Gastroesophageal sphincter (tissue), 4 donors: ENCODE measurements at regions not wholly inside any gene's neighbourhood (a gene's known extent, or its start where the extent isn't known, plus 50 kb on each side); places are given as distances from the start of the nearest gene placed in this dataset.
"Not testable (repeated sequence)": the region's sequence is repeated elsewhere in the genome, so short reads cannot be mapped to it uniquely, and the experiment has no call there.

Source experiments
- ATAC-seq: fragments of 150-250 bp; one replicate; pipeline ENCODE4 v1.9.1; 2016; ENCODE audit warnings: mild to moderate bottlenecking, moderate library complexity
- H3K27ac ChIP-seq, 4 donors: fragments of 200-600 bp; sonication (generic) in 3 of 4; 1 replicate in 3 of 4; 2 replicates in 1 of 4; pipeline ENCODE4 v1.5.1; 2016 to 2019
- H3K27me3 ChIP-seq: fragments of 200-600 bp; sonication (generic); one replicate; pipeline ENCODE4 v1.5.1; 2019
- H3K36me3 ChIP-seq, 2 donors: fragments of 200-600 bp; sonication (generic); one replicate each; pipeline ENCODE4 v1.5.1; 2019; ENCODE audit warnings: control low read depth in 1 of 2
- H3K4me1 ChIP-seq, 3 donors: fragments of 200-600 bp; sonication (generic); 1 replicate in 2 of 3; 2 replicates in 1 of 3; pipeline ENCODE4 v1.5.1; 2016 to 2019; ENCODE audit warnings: control low read depth in 2 of 3
- H3K4me3 ChIP-seq, 2 donors: fragments of 200-600 bp; sonication (generic); one replicate each; pipeline ENCODE4 v1.5.1; 2019; ENCODE audit warnings: mild to moderate bottlenecking in 1 of 2, moderate library complexity in 1 of 2
- H3K9me3 ChIP-seq, 3 donors: fragments of 200-600 bp; sonication (generic); one replicate each; pipeline ENCODE4 v1.5.1; 2017 to 2019; ENCODE audit warnings: control low read depth in 2 of 3
- EP300 ChIP-seq: sonication (generic); formaldehyde crosslinking; IDR thresholded peaks from one replicate; pipeline ENCODE4 v1.6.1; 2017; ENCODE audit warnings: antibody characterized with exemption, mild to moderate bottlenecking
- POLR2A ChIP-seq, 2 donors: fragments of 450-650 bp; IDR thresholded peaks; one replicate each; pipeline ENCODE4 v1.6.1; 2017; ENCODE audit warnings: antibody characterized with exemption in 2 of 2, mild to moderate bottlenecking in 2 of 2, moderate library complexity in 1 of 2
- POLR2AphosphoS5 ChIP-seq: sonication (generic); formaldehyde crosslinking; IDR thresholded peaks from one replicate; pipeline ENCODE4 v1.6.1; 2017; ENCODE audit warnings: antibody characterized with exemption
- WGBS, 2 donors: methylation state at CpG; one replicate each; pipeline ENCODE4 v1.1.5; 2018; ENCODE audit warnings: low coverage in 1 of 2; 5-methylcytosine and 5-hydroxymethylcytosine counted together
- TF ChIP-seq, protein P1 (sequence below), 4 experiments: fragments of 200-600 bp in 2 of 4; fragments of 450-650 bp in 2 of 4; sonication (generic) in 1 of 4; IDR thresholded peaks; one replicate each; pipeline ENCODE4 v1.5.1; 2017 to 2019; ENCODE audit warnings: antibody characterized with exemption in 4 of 4, mild to moderate bottlenecking in 2 of 4, moderate library complexity in 2 of 4

DNA sequence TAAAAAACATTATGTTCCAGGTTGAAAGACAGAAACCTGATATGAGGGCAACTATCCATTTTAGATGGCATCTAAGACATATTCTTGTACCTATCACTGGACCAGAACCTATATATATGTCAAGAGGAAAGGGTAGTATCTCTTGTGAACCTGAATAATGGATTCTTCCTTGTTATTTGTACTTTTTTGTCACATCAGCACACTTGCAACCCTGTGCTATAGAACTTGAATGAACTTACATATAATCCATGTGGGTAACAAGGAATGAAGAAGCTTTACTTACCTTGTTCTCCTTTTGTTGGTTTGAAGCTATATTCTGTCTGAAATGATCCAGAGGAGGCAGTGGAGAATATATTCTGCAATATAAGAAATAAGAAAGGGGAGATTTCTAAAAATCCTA is 483.7 kb upstream of the ATXN8OS start:
- no peak for ATAC-seq
- H3K9me3 ChIP-seq, result no peaks in the 10 kb centered on the region
- H3K27ac ChIP-seq, result no peak overlapping the region
- no peaks in the 10 kb centered on the region for H3K27me3 ChIP-seq
- no peak overlapping the region for H3K4me3 ChIP-seq
- H3K36me3 ChIP-seq, result no peaks in the 10 kb centered on the region
- H3K4me1 ChIP-seq, result no peaks in the 10 kb centered on the region
- TF ChIP-seq POLR2A (IDR thresholded peaks at IDR 0.05), result no peak

DNA sequence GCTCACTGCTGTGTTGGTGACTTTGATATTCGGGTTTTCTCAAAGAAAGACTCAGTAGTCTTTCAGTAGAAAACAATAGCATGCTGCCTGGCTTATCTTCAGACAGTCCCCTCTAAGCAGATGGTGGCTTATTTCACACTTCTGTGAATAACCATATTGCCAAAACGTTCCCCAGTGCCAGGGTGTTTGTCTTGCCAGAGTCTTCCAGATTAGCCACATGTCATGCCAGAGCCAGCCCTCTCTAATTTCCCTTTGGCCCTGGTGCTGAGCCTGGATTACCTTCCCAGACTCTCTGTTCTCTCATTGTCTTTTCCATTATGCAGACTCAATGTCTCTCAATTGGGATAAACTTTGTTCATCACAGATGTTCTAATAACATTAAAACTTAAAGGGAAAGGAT is 488.0 kb upstream of the ATXN8OS start:
- H3K9me3 ChIP-seq, result no peaks in the 10 kb centered on the region
- WGBS, 2 donors, result 46 to 50% methylated on average over 1 to 2 of the region's 2 CpGs
- no peak for ATAC-seq
- no peak overlapping the region for H3K27ac ChIP-seq
- no peaks in the 10 kb centered on the region for H3K27me3 ChIP-seq
- no peak overlapping the region for H3K4me3 ChIP-seq
- no peaks in the 10 kb centered on the region for H3K36me3 ChIP-seq
- no peaks in the 10 kb centered on the region for H3K4me1 ChIP-seq
- TF ChIP-seq EP300 (no peak), POLR2A (IDR thresholded peaks at IDR 0.05) (no peak), POLR2AphosphoS5 (no peak)
- TF ChIP-seq, protein P1, sequence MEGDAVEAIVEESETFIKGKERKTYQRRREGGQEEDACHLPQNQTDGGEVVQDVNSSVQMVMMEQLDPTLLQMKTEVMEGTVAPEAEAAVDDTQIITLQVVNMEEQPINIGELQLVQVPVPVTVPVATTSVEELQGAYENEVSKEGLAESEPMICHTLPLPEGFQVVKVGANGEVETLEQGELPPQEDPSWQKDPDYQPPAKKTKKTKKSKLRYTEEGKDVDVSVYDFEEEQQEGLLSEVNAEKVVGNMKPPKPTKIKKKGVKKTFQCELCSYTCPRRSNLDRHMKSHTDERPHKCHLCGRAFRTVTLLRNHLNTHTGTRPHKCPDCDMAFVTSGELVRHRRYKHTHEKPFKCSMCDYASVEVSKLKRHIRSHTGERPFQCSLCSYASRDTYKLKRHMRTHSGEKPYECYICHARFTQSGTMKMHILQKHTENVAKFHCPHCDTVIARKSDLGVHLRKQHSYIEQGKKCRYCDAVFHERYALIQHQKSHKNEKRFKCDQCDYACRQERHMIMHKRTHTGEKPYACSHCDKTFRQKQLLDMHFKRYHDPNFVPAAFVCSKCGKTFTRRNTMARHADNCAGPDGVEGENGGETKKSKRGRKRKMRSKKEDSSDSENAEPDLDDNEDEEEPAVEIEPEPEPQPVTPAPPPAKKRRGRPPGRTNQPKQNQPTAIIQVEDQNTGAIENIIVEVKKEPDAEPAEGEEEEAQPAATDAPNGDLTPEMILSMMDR (IDR thresholded peaks at IDR 0.05), result no peak

DNA sequence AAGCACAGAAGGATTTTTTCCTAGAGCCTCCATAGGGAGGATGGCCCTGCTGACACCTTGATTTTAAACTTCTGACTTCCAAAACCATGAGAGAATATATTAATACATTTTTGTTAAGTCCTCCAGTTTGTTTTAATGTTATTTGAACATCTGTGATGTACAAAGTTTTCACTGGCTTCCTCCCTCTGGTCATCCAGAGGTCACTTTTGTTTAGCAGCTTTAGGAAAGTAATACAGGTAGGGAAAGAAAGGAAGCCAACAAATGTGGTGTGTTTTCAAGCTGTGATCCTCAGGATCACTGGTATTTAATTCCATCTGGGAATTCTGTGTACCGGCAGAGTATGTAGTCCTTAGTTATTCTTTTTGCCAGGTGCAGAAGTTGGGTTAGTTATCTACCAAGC is 488.8 kb upstream of the ATXN8OS start:
- TF ChIP-seq EP300 (no peak), POLR2AphosphoS5 (no peak), POLR2A (IDR thresholded peaks at IDR 0.05) (no peak)
- TF ChIP-seq, protein P1 (IDR thresholded peaks at IDR 0.05), result no peak
- 76 to 100% methylated on average over 1 of the region's 1 CpG for WGBS, 2 donors

DNA sequence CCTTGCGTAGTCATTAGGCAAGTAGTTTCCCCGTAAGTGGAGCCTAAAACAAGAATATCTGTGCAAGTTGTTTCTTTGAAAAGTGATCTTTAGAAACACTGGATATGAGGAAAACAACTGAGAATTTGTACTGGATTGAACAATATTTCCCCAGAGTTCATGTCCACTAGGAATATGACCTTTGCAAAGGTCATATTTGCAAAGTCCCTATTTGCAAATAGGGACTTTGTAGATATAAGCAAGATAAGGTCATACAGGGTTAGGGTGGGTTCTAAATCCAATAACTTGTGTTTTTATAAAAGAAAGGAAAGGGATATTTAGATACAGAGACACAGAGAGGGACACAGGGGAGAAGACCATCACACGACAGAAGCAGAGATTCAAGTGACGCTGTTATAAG is 489.2 kb upstream of the ATXN8OS start:
- ATAC-seq, result no peak
- Histone ChIP-seq H3K27ac (no peak overlapping the region), H3K4me3 (no peak overlapping the region), H3K36me3 (no peaks in the 10 kb centered on the region), H3K9me3 (no peaks in the 10 kb centered on the region), H3K27me3 (no peaks in the 10 kb centered on the region), H3K4me1 (no peaks in the 10 kb centered on the region)
- WGBS, 2 donors, result 74 to 95% methylated on average over 2 to 4 of the region's 4 CpGs
- TF ChIP-seq EP300 (no peak), POLR2A (IDR thresholded peaks at IDR 0.05) (no peak), POLR2AphosphoS5 (no peak)
- TF ChIP-seq, protein P1 (IDR thresholded peaks at IDR 0.05), result no peak

More for the DNA sequence above, 488.8 kb upstream of the ATXN8OS start:
- H3K27ac ChIP-seq, result no peak overlapping the region
- no peaks in the 10 kb centered on the region for H3K9me3 ChIP-seq
- H3K4me1 ChIP-seq, result no peaks in the 10 kb centered on the region
- H3K36me3 ChIP-seq, result no peaks in the 10 kb centered on the region
- H3K27me3 ChIP-seq, result no peaks in the 10 kb centered on the region
- ATAC-seq, result no peak
- no peak overlapping the region for H3K4me3 ChIP-seq

DNA sequence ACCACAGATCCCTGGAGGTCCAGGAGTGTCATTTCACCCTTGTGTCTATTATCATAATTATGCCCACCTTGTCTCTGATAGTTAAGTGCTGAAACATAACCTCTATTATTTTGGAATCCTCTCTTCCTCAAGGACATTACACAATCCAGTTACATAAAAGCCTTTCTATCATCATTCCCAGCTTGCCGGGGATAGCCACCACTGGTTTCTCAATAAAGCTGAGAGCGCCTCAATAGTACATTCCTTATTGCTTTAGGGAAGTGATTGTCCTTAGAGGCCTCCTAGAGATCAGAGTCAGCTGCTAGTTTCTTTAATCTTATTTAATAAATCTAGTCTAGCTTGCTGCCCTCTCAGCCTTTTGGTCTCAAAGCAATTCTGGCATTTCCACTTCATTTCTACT is 490.0 kb upstream of the ATXN8OS start:
- H3K36me3 ChIP-seq, result no peaks in the 10 kb centered on the region
- no peak overlapping the region for H3K4me3 ChIP-seq
- WGBS, 2 donors, result 89 to 91% methylated on average over 2 of the region's 2 CpGs
- H3K9me3 ChIP-seq, result no peaks in the 10 kb centered on the region
- no peaks in the 10 kb centered on the region for H3K27me3 ChIP-seq
- no peak for ATAC-seq
- H3K4me1 ChIP-seq, result no peaks in the 10 kb centered on the region
- TF ChIP-seq POLR2A (IDR thresholded peaks at IDR 0.05), result no peak
- H3K27ac ChIP-seq, result no peak overlapping the region

DNA sequence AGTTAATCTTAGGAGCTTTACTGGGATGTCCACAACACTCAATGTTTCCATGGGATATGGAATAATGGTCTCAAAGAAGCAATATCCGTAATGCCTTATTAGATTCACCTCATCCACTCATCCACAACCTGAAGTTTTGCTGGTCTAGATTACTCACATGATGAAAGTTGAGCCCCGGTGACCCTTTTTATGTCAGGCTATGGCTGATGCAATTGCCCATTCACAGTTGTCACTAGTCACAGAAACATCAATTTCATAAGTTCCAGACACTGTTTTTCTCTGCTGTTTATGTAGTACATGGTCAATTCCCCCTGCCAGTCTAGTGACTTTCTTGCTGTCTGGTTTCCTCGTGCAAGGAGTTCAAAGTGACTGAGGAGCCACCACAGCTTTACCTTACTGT is 491.2 kb upstream of the ATXN8OS start:
- 88 to 96% methylated on average over 2 to 3 of the region's 3 CpGs for WGBS, 2 donors
- H3K27me3 ChIP-seq, result no peaks in the 10 kb centered on the region
- no peak overlapping the region for H3K4me3 ChIP-seq
- ATAC-seq, result no peak
- no peaks in the 10 kb centered on the region for H3K4me1 ChIP-seq
- no peak overlapping the region for H3K27ac ChIP-seq
- no peaks in the 10 kb centered on the region for H3K36me3 ChIP-seq
- TF ChIP-seq, protein P1 (IDR thresholded peaks at IDR 0.05), result no peak
- TF ChIP-seq EP300 (no peak), POLR2A (IDR thresholded peaks at IDR 0.05) (no peak), POLR2AphosphoS5 (no peak)
- H3K9me3 ChIP-seq, result no peaks in the 10 kb centered on the region

DNA sequence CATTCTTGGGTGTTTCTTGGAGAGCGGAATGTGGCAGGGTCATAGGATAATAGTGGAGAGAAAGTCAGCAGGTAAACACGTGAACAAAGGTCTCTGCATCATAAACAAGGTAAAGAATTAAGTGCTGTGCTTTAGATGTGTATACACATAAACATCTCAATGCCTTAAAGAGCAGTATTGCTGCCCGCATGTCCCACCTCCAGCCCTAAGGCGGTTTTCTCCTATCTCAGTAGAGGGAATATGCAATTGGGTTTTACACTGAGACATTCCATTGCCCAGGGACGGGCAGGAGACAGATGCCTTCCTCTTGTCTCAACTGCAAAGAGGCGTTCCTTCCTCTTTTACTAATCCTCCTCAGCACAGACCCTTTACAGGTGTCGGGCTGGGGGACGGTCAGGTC is 492.6 kb upstream of the ATXN8OS start:
- not testable (repeated sequence) for H3K27me3 ChIP-seq, H3K4me1 ChIP-seq, ATAC-seq

More for the DNA sequence above, 492.6 kb upstream of the ATXN8OS start:
- not testable (repeated sequence) for H3K4me3 ChIP-seq, H3K9me3 ChIP-seq, H3K27ac ChIP-seq, H3K36me3 ChIP-seq
- WGBS, 2 donors, result 59 to 92% methylated on average over 2 to 3 of the region's 8 CpGs
